HG03565 (cell line): ENCODE measurements at regions not wholly inside any gene's neighbourhood (a gene's known extent, or its start where the extent isn't known, plus 50 kb on each side); places are given as distances from the start of the nearest gene placed in this dataset.

Experiments used
- ATAC-seq: cut with Tn5 transposase; IDR thresholded peaks from one replicate; pipeline ENCODE4 v1.9.1; 2021; ENCODE audit warnings: mild to moderate bottlenecking, moderate library complexity; ENCODE audit not compliant: unreplicated experiment

GRCh38 chr7:47148536-47149207 is 433.2 kb downstream of the TNS3 start:
- no peak for ATAC-seq

- no peak for ATAC-seq
Measured at GRCh38 chr7:47147213-47147631, 434.7 kb downstream of the TNS3 start.

GRCh38 chr7:47145982-47146381 is 435.9 kb downstream of the TNS3 start:
- no peak for ATAC-seq

GRCh38 chr7:47145186-47145725 is 436.7 kb downstream of the TNS3 start:
- no peak for ATAC-seq

GRCh38 chr7:47143339-47143738 is 438.6 kb downstream of the TNS3 start:
- ATAC-seq: no peak

- ATAC-seq: no peak
Measured at GRCh38 chr7:47142867-47143175, 439.1 kb downstream of the TNS3 start.

- no peak for ATAC-seq
Measured at GRCh38 chr7:47142169-47142866, 439.6 kb downstream of the TNS3 start.

- no peak for ATAC-seq
Measured at GRCh38 chr7:47132471-47132870, 449.4 kb downstream of the TNS3 start.

GRCh38 chr7:47128700-47129099 is 453.2 kb downstream of the TNS3 start:
- no peak for ATAC-seq

GRCh38 chr7:47125529-47125928 is 456.4 kb downstream of the TNS3 start:
- no peak for ATAC-seq

GRCh38 chr7:47119261-47119865 is 462.5 kb downstream of the TNS3 start:
- no peak for ATAC-seq

- no peak for ATAC-seq
Measured at GRCh38 chr7:47104206-47104549, 477.7 kb downstream of the TNS3 start.

- ATAC-seq: no peak
Measured at GRCh38 chr7:47103498-47104205, 478.3 kb downstream of the TNS3 start.

- ATAC-seq: no peak
Measured at GRCh38 chr7:47102331-47102841, 479.5 kb downstream of the TNS3 start.

- ATAC-seq: no peak
Measured at GRCh38 chr7:47100817-47101435, 481.0 kb downstream of the TNS3 start.

- ATAC-seq: no peak
Measured at GRCh38 chr7:47100148-47100816, 481.6 kb downstream of the TNS3 start.

GRCh38 chr7:47097431-47097830 is 484.5 kb downstream of the TNS3 start:
- no peak for ATAC-seq

- ATAC-seq: no peak
Measured at GRCh38 chr7:47095946-47096345, 486.0 kb downstream of the TNS3 start.

GRCh38 chr7:47094462-47094861 is 487.4 kb downstream of the TNS3 start:
- ATAC-seq: no peak
